Activated B cell treated with CpG ODN at 0.5 μM for 24 hours (primary cell): ENCODE measurements at regions not wholly inside any gene's neighbourhood (a gene's known extent, or its start where the extent isn't known, plus 50 kb on each side); places are given as distances from the start of the nearest gene placed in this dataset.

ENCODE experiments used
- ATAC-seq: fragments of 200-7000 bp; cut with Tn5 transposase; one replicate; pipeline ENCODE4 v1.10.0; 2021; ENCODE audit warnings: low read depth, mild to moderate bottlenecking, moderate library complexity
- CTCF ChIA-PET: fragments of 350-600 bp; sonication (Branson Sonifier 250); formaldehyde crosslinking; loops from one replicate; lab custom pipeline; 2021; ENCODE audit warnings: antibody characterized with exemption; lab: Charles Lee
- POLR2A ChIA-PET: fragments of 350-600 bp; sonication (Branson Sonifier 250); formaldehyde crosslinking; loops from one replicate; lab custom pipeline; 2021; ENCODE audit warnings: antibody characterized with exemption; lab: Charles Lee
- DNase-seq: peaks from one replicate; pipeline ENCODE4 v3.0.0; 2022
- H3K27ac Mint-ChIP-seq: one replicate; pipeline ENCODE4 v1.8.0; 2020; ENCODE audit warnings: mixed read lengths
- H3K27me3 Mint-ChIP-seq: one replicate; pipeline ENCODE4 v1.8.0; 2021; ENCODE audit warnings: mixed read lengths
- H3K36me3 Mint-ChIP-seq: one replicate; pipeline ENCODE4 v1.8.0; 2021; ENCODE audit warnings: low read depth, mixed read lengths
- H3K4me1 Mint-ChIP-seq: one replicate; pipeline ENCODE4 v1.8.0; 2021; ENCODE audit warnings: mixed read lengths
- H3K4me3 Mint-ChIP-seq: one replicate; pipeline ENCODE4 v1.8.0; 2020; ENCODE audit warnings: mild to moderate bottlenecking, mixed read lengths
- H3K9me3 Mint-ChIP-seq: one replicate; pipeline ENCODE4 v1.8.0; 2020; ENCODE audit warnings: mixed read lengths
- CTCF ChIP-seq: fragments of 200-600 bp; IDR thresholded peaks from one replicate; pipeline ENCODE4 v1.8.0; 2022; ENCODE audit warnings: antibody characterized with exemption, mild to moderate bottlenecking
- intact Hi-C: fragments of 100-400 bp; cut with micrococcal nuclease; formaldehyde crosslinking; loops from one replicate; pipeline ENCODE4 v1.15.1; 2024

- no peak for TF ChIP-seq CTCF
- DNase-seq, result no peak
- ATAC-seq, result no peak
- CTCF ChIA-PET, result no interaction called here
- Mint-ChIP-seq H3K36me3 (no peaks in the 10 kb centered on the region), H3K4me3 (no peak overlapping the region), H3K9me3 (no peaks in the 10 kb centered on the region), H3K4me1 (no peaks in the 10 kb centered on the region), H3K27me3 (peaks cover 2% of the 10 kb centered on the region), H3K27ac (no peak overlapping the region)
- intact Hi-C loops, result no loop called here
- POLR2A ChIA-PET, result no interaction called here
These were observed 146.3 kb downstream of the GALR1 start for GRCh38 chr18:77395953-77396352.

GRCh38 chr18:77397056-77397455, 147.4 kb downstream of the GALR1 start:
- no peak overlapping the region for H3K4me3 Mint-ChIP-seq
- DNase-seq, result no peak
- ChIA-PET CTCF (no interaction called here), POLR2A (no interaction called here)
- H3K27me3 Mint-ChIP-seq, result peaks cover 2% of the 10 kb centered on the region
- no peak for ATAC-seq
- no peak overlapping the region for H3K27ac Mint-ChIP-seq
- H3K9me3 Mint-ChIP-seq, result no peaks in the 10 kb centered on the region
- H3K4me1 Mint-ChIP-seq, result no peaks in the 10 kb centered on the region
- no peaks in the 10 kb centered on the region for H3K36me3 Mint-ChIP-seq
- intact Hi-C loops, result no loop called here
- TF ChIP-seq CTCF, result no peak

GRCh38 chr18:77397617-77398016, 148.0 kb downstream of the GALR1 start:
- no peaks in the 10 kb centered on the region for H3K4me1 Mint-ChIP-seq
- ATAC-seq (no peak), DNase-seq (no peak)
- no peaks in the 10 kb centered on the region for H3K9me3 Mint-ChIP-seq
- CTCF ChIA-PET, result no interaction called here
- intact Hi-C loops, result no loop called here
- POLR2A ChIA-PET, result no interaction called here
- no peak for TF ChIP-seq CTCF
- no peaks in the 10 kb centered on the region for H3K36me3 Mint-ChIP-seq
- peaks cover 2% of the 10 kb centered on the region for H3K27me3 Mint-ChIP-seq
- no peak overlapping the region for H3K4me3 Mint-ChIP-seq
- H3K27ac Mint-ChIP-seq, result no peak overlapping the region

GRCh38 chr18:77400561-77400960, 150.9 kb downstream of the GALR1 start:
- ATAC-seq (no peak), DNase-seq (no peak)
- CTCF ChIA-PET, result no interaction called here
- POLR2A ChIA-PET, result no interaction called here
- H3K27ac Mint-ChIP-seq, result no peak overlapping the region
- intact Hi-C loops, result no loop called here
- H3K27me3 Mint-ChIP-seq, result peaks cover 2% of the 10 kb centered on the region
- no peak overlapping the region for H3K4me3 Mint-ChIP-seq
- H3K9me3 Mint-ChIP-seq, result no peaks in the 10 kb centered on the region
- no peaks in the 10 kb centered on the region for H3K4me1 Mint-ChIP-seq
- no peak for TF ChIP-seq CTCF
- no peaks in the 10 kb centered on the region for H3K36me3 Mint-ChIP-seq

- Mint-ChIP-seq H3K36me3 (no peaks in the 10 kb centered on the region), H3K4me1 (no peaks in the 10 kb centered on the region), H3K27ac (no peak overlapping the region), H3K27me3 (peaks cover 2% of the 10 kb centered on the region), H3K4me3 (no peak overlapping the region), H3K9me3 (no peaks in the 10 kb centered on the region)
- POLR2A ChIA-PET, result interaction anchor here (0.7 kb wide), 1 partner anchor 8 kb away, joined by 5 read pairs; no protein-coding TSS in a partner anchor
- no peak for TF ChIP-seq CTCF
- CTCF ChIA-PET, result no interaction called here
- DNase-seq (no peak), ATAC-seq (no peak)
- intact Hi-C loops, result no loop called here
These were observed 151.5 kb downstream of the GALR1 start for GRCh38 chr18:77401173-77401572.
